Vagina (tissue), 2 donors: ENCODE measurements at regions not wholly inside any gene's neighbourhood (a gene's known extent, or its start where the extent isn't known, plus 50 kb on each side); places are given as distances from the start of the nearest gene placed in this dataset.

Source experiments
- CTCF ChIP-seq, 3 experiments: fragments of 450-650 bp in 2 of 3; fragments of 200-600 bp in 1 of 3; sonication (generic) in 1 of 3; IDR thresholded peaks; one replicate each; pipeline ENCODE4 v1.5.1; 2017 to 2019; ENCODE audit warnings: antibody characterized with exemption in 3 of 3, mild to moderate bottlenecking in 2 of 3, moderate library complexity in 2 of 3
- POLR2AphosphoS5 ChIP-seq, 2 donors: sonication (generic); formaldehyde crosslinking; IDR thresholded peaks; one replicate each; pipeline ENCODE4 v1.9.0; 2017; ENCODE audit warnings: antibody characterized with exemption in 2 of 2, mild to moderate bottlenecking in 2 of 2, low read depth in 1 of 2; ENCODE audit not compliant: insufficient read depth in 1 of 2

GRCh38 chr15:79185199-79185598, 94.6 kb upstream of the RASGRF1 start:
- no peak for TF ChIP-seq CTCF (IDR thresholded peaks at IDR 0.05)
- TF ChIP-seq POLR2AphosphoS5 (IDR thresholded peaks at IDR 0.05; ENCODE audit: insufficient read depth in 1 of 2, low read depth in 1 of 2): no peak
